HL-60/S4 treated with retinoic acid at 250 ng/mL for 4 days and 3 days (cell line): ENCODE measurements at regions not wholly inside any gene's neighbourhood (a gene's known extent, or its start where the extent isn't known, plus 50 kb on each side); places are given as distances from the start of the nearest gene placed in this dataset.

Experiments
- in situ Hi-C: fragments of 300-500 bp; cut with MboI; formaldehyde crosslinking; loops from 2 replicates; pipeline ENCODE4 v1.7.0; 2022; ENCODE audit warnings: low sequenced_read_pairs

- in situ Hi-C loops = no loop called here
Observed at GRCh38 chr11:127925475-127925874, 661.9 kb downstream of the ETS1 start.

DNA sequence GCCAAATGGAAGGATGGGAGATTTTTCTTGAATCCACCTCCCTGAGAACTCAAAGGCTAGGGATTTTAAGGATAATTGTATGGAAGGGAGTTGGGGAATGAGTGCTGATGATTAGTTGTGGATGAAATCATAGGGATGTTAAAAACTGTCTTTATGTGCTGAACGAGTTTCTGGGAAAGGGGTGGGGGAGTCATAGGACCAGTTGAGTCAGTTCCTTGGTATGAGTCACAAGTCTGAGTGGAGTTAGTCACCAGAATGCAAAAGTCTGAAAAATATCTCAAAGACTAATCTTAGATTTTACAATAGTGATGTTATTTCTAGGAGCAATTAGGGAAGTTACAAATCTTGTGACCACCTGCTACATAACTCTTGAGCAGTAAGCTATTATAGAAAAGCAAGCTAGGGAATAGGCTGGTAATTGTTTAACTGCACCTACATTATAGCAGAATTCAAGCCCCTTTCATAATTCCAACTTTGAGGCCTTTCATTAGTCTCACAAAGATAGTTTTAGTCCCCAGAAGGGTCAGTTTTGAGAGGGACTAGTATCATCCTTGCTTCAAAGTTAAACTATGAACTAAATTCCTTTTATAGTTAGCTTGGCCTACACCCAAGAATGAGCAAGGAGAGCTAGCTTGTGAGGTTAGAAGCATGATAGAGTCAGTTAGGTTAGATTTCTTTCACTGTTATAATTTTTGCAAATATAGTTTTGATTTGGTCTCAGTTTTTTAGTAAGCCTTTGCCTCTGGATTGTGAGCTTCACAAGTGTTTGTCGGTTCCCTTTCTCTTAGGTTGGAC, 668.0 kb downstream of the ETS1 start:
- in situ Hi-C loops = no loop called here

DNA sequence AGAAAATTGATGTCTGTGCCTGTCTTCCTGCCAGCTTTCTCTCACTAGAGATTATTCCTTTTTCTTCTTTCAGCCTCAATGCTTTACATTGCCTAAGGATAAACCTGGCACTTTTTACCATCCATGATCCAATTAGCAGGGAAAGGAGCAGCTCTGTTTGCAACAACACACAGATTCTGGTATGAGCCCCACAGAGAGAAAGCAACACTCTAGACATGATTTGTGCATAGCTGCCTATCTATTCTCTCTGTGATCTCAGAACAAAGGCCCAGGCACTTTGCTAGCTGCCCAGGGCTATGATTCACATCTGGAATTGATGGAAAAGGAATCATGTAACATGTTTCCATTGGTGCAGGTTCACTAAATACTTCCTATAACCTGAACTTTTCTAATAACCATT, 685.0 kb downstream of the ETS1 start:
- in situ Hi-C loops = no loop called here

GRCh38 chr11:127898422-127899365, 688.7 kb downstream of the ETS1 start:
- in situ Hi-C loops = no loop called here

DNA sequence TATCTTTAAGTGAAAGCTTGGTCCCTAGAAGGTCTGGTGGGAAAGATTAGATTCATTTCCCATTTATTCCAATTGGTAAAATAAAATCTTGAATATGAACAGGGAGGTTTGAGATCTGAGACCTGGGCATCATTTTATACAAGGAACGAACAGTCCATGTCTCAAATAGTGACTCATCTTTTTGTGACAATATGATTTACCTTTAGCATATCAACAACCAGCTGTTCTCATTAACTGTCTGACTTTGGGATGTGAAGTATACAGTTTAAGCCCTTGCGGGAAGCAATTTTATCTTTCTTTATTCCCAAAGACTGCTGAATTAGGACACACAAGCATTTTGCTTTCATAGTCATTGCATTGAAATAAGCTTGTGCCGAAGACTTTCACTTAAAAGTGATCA, 691.6 kb downstream of the ETS1 start:
- in situ Hi-C loops = no loop called here

DNA sequence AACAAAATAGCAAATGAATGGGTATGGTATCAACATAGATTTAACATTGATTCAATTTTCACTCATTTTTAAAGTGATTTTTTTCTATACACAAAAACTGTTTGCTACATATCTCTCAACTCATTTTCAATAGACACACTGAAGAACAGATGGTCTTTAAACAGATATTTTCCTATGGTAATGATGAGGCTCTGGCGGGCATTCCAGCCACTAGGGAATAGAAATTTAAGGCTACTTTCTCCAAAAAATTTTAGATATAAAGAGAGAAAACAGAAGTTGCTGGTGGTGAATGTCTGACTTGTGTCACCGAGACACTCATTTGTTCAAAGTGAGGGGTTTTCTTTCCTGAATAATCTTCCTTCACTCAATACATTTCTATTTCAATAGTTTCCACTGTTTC, 693.0 kb downstream of the ETS1 start:
- in situ Hi-C loops = no loop called here

DNA sequence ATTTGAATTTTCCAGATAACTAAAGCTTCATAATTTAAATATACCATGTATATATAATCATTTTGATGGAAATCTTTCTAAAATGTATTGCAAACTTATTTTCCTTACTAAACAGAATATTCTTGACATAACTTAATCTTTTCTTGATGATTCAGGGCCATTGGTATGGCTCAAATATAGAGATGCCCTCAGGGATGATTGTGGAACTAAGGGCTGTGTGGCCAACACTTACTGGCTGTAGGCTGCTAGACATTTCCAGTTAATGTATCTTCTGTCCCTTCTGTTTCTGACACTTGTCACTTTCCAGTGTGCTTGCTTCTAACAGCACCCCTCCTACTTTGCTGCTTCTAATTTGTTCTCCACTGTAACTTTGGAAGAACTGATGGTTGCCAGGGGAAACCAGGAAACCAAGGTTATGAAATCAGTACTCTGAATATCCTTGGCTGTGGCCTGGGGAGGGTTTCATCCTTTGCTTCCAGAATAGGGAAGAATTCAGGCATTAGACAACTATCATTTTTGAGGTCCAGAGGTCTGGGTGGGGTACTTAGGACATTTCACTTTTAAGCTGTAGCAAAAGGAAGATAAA, 697.2 kb downstream of the ETS1 start:
- in situ Hi-C loops = no loop called here

DNA sequence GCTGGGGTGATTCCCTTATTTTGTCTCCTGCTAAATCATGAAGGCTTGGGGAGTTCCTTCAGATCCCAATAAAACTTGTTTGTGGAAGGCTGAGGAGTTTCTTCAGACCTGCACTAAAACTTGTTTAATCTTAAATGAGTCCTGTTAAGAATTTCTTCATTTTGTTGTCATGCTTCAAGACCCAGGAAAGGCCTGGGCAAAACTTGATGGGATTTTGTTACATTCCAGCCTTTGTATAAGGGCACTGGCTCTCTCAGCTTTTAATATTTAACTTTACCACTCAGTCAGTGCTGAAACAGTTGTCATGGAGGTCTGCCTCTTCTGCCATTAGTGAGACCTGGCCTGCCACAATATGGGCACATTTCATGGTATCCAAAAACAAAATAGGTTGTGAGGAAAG, 699.0 kb downstream of the ETS1 start:
- in situ Hi-C loops = no loop called here

GRCh38 chr11:127875131-127875530, 712.2 kb downstream of the ETS1 start:
- in situ Hi-C loops = no loop called here

GRCh38 chr11:127873478-127873877, 713.9 kb downstream of the ETS1 start:
- in situ Hi-C loops = no loop called here

DNA sequence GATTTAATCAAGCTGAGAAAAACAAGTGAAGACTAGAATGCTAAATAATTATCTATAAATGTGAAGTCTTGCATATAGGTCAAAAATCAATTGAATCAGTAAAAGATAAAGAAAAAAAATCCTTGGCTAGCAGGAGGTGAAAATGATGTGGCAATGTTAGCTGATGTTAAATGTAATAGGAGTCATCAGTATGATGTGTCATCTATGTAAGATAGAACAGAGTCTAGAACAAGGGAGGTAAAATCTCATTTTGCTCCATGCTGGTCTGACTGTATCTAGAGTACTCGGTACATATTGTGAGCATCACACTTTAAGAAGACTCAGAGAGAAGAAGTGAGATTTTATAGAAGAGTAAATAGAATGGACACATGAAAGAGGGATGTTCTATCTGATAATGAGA, 721.2 kb downstream of the ETS1 start:
- in situ Hi-C loops = no loop called here

GRCh38 chr11:127864861-127865260, 722.5 kb downstream of the ETS1 start:
- in situ Hi-C loops = no loop called here

- in situ Hi-C loops = no loop called here
Observed at GRCh38 chr11:127862406-127862805, 725.0 kb downstream of the ETS1 start.

- in situ Hi-C loops = no loop called here
Observed at GRCh38 chr11:127859941-127860354, 727.4 kb downstream of the ETS1 start.

- in situ Hi-C loops = no loop called here
Observed at GRCh38 chr11:127844876-127845275, 742.5 kb downstream of the ETS1 start.

GRCh38 chr11:127843483-127844396, 743.6 kb downstream of the ETS1 start:
- in situ Hi-C loops = no loop called here

- in situ Hi-C loops = no loop called here
Observed at GRCh38 chr11:127825183-127825582, 762.2 kb downstream of the ETS1 start.

DNA sequence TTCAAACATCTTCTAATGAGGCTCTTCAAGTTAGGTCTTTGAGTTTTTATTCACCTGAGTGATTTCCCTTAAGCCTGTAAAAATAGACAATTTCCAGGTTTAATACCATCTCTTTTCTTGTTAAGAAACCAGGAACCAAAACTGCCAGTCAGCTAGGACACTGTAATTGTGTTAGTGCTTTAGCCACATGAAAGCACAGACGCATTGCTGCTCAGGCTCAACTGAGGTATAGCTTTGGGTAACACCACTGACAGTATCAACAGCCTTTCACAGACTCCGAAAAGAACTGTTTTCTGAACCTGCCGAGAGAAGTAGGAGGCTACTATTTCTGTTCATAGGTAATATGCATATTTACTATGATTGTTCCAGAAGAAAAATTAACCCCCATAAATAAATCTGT, 768.7 kb downstream of the ETS1 start:
- in situ Hi-C loops = no loop called here

DNA sequence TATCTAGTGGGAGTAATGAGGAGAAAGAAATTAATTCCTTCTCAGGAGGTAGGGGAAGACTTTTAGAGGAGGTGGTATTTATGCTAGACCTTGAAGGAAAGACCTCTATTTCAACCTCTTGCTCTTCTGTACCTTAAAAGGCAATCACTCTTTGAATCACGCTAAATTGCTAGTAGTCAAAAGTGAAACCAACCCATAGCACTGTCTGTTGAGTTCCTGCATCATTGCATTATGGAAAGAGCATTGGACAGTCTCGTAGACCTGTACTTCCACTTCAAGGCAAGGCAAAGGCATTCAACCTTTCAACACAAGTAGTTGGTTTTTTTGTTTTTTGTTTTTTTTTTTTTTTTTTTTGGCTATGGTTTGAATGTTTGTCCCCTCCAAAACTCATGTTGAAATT, 770.4 kb downstream of the ETS1 start:
- in situ Hi-C loops = no loop called here

- in situ Hi-C loops = no loop called here
Observed at GRCh38 chr11:127815331-127815730, 772.0 kb downstream of the ETS1 start.

GRCh38 chr11:127806501-127806900, 780.9 kb downstream of the ETS1 start:
- in situ Hi-C loops = no loop called here
